GM12892 (cell line): ENCODE measurements at regions not wholly inside any gene's neighbourhood (a gene's known extent, or its start where the extent isn't known, plus 50 kb on each side); places are given as distances from the start of the nearest gene placed in this dataset.

Experiments used
- POLR2AphosphoS5 ChIP-seq: IDR thresholded peaks from 2 replicates; pipeline ENCODE4 v1.6.1; 2011; ENCODE audit warnings: low read depth, low read length, control low read depth
- TAF1 ChIP-seq: IDR thresholded peaks from 2 replicates; pipeline ENCODE4 v1.6.1; 2011; ENCODE audit warnings: low read depth, mild to moderate bottlenecking, control low read depth, low read length, borderline replicate concordance

DNA sequence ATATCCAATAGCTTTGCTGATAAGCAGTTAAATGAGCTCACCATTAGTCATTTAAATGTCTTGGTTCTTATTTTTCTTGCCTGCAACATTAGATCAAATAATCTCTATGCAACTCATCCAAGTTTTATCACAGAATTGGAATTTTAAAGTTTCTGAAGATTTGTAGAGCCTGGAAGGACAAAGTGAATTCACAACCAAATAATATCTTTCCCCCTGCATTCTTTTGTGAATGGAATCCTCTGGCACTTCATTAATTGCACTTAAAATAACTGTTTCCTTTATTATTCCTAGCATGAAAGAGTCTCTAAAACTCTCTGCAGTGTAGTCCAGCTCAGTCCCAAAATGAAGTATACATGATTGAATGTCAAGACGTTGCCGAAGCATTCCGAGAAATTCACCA, 345.6 kb upstream of the TGFBR2 start:
- no peak for TF ChIP-seq TAF1
- no peak for TF ChIP-seq POLR2AphosphoS5
